ENCODE measurements at regions not wholly inside any gene's neighbourhood (a gene's known extent, or its start where the extent isn't known, plus 50 kb on each side); places are given as distances from the start of the nearest gene placed in this dataset.

GRCh38 chr6:121809211-121809610 lies 373.8 kb downstream of the GJA1 start:
- TF ChIP-seq CTCF (IDR thresholded peaks at IDR 0.05) (no peak), POLR2AphosphoS5 (IDR thresholded peaks at IDR 0.05; ENCODE audit: low read depth, low read length) (no peak), REST (IDR thresholded peaks at IDR 0.05; ENCODE audit: insufficient read depth in 1 of 2, low read depth in 2 of 2, low read length in 1 of 2) (no peak), SIN3A (IDR thresholded peaks at IDR 0.05; ENCODE audit: borderline replicate concordance, insufficient read depth, low read depth, low read length) (no peak)

Measured in Panc1 (cell line).